Endothelial cell of umbilical vein (primary cell): ENCODE measurements at regions not wholly inside any gene's neighbourhood (a gene's known extent, or its start where the extent isn't known, plus 50 kb on each side); places are given as distances from the start of the nearest gene placed in this dataset.

Experiments used
- BruUV-seq: library from RNA; stranded (reverse); fragments of 400-500 nt; replicated peaks from 2 replicates; lab custom pipeline; 2021; lab: Mats Ljungman, UMichigan
- CTCF ChIA-PET: fragments of 300-600, 350-600 bp; sonication (Branson Sonifier 250); formaldehyde crosslinking; loops from one replicate; lab custom pipeline; 2021; ENCODE audit warnings: antibody characterized with exemption, inconsistent platforms; lab: Charles Lee
- POLR2A ChIA-PET: fragments of 300-600, 350-600 bp; sonication (Branson Sonifier 250); formaldehyde crosslinking; loops from one replicate; lab custom pipeline; 2021; ENCODE audit warnings: antibody characterized with exemption, inconsistent platforms; lab: Charles Lee
- DNase-seq: peaks from one replicate; pipeline ENCODE4 v3.0.0-alpha.2; 2011; ENCODE audit warnings: low read depth, low spot score
- FAIRE-seq: peaks from 2 replicates; lab custom pipeline; 2011; peaks lifted over from hg19 to GRCh38; lab: Jason Lieb, UNC
- H2AFZ ChIP-seq: 2 replicates; pipeline ENCODE4 v1.6.0; 2012; ENCODE audit warnings: low read depth, low read length, control low read depth, inconsistent platforms
- H3K27ac ChIP-seq: 2 replicates; pipeline ENCODE4 v1.5.1; 2011; ENCODE audit warnings: low read depth, mild to moderate bottlenecking, control low read depth, low read length, moderate library complexity; ENCODE audit not compliant: insufficient read depth
- H3K27me3 ChIP-seq, 2 experiments: 2 replicates each; pipeline versions ENCODE4 v1.6.0 to v1.6.1; 2011; ENCODE audit warnings: low read length in 2 of 2, mixed read lengths in 1 of 2; ENCODE audit not compliant: control insufficient read depth in 2 of 2, insufficient read depth in 2 of 2
- H3K36me3 ChIP-seq, 2 experiments: 2 replicates in 1 of 2; 3 replicates in 1 of 2; pipeline ENCODE4 v1.5.1; 2011; ENCODE audit warnings: low read length in 2 of 2, mild to moderate bottlenecking in 1 of 2, moderate library complexity in 1 of 2; ENCODE audit not compliant: control insufficient read depth in 2 of 2, insufficient read depth in 2 of 2; ENCODE audit errors: extremely low read depth in 1 of 2
- H3K4me1 ChIP-seq: 3 replicates; pipeline ENCODE4 v1.5.1; 2011; ENCODE audit warnings: mild to moderate bottlenecking, low read length; ENCODE audit not compliant: control insufficient read depth, insufficient read depth; ENCODE audit errors: extremely low read depth
- H3K4me2 ChIP-seq: 2 replicates; pipeline ENCODE4 v1.6.1; 2011; ENCODE audit warnings: low read length, control low read depth, mixed read lengths; ENCODE audit not compliant: insufficient read depth
- H3K4me3 ChIP-seq, 3 experiments: fragments of 200-600 bp in 1 of 3; sonication (generic), shearing (Covaris generic) in 1 of 3; replicated peaks in 1 of 3; 2 replicates each; pipeline ENCODE4 v1.5.1; 2011 to 2016; ENCODE audit warnings: control low read depth in 3 of 3, low read length in 3 of 3, mild to moderate bottlenecking in 2 of 3, inconsistent platforms in 1 of 3, low read depth in 1 of 3, moderate library complexity in 1 of 3; ENCODE audit not compliant: insufficient read depth in 1 of 3
- H3K79me2 ChIP-seq: 2 replicates; pipeline ENCODE4 v1.6.0; 2012; ENCODE audit warnings: low read length, inconsistent platforms; ENCODE audit not compliant: control insufficient read depth, insufficient read depth
- H3K9ac ChIP-seq: replicated peaks from 2 replicates; pipeline ENCODE3; 2011; ENCODE audit warnings: low read length, control low read depth; ENCODE audit not compliant: insufficient read depth; ENCODE audit errors: extremely low read depth
- H3K9me1 ChIP-seq: replicated peaks from 3 replicates; pipeline ENCODE4 v1.6.0; 2011; ENCODE audit warnings: mild to moderate bottlenecking, low read length; ENCODE audit not compliant: control insufficient read depth, insufficient read depth; ENCODE audit errors: extremely low read depth
- H3K9me3 ChIP-seq: replicated peaks from 2 replicates; pipeline ENCODE4 v1.5.1; 2012; ENCODE audit warnings: low read length, inconsistent platforms; ENCODE audit not compliant: control insufficient read depth, insufficient read depth
- H4K20me1 ChIP-seq: replicated peaks from 2 replicates; pipeline ENCODE3; 2011; ENCODE audit warnings: mild to moderate bottlenecking, low read length; ENCODE audit not compliant: control insufficient read depth, insufficient read depth; ENCODE audit errors: extremely low read depth
- FOS ChIP-seq: IDR thresholded peaks from 2 replicates; pipeline ENCODE4 v1.6.1; 2011; ENCODE audit warnings: mild to moderate bottlenecking, low read length, moderate library complexity, borderline replicate concordance; ENCODE audit not compliant: insufficient read depth
- GATA2 ChIP-seq: IDR thresholded peaks from 2 replicates; pipeline ENCODE4 v1.7.0; 2011; ENCODE audit warnings: low read depth, mild to moderate bottlenecking, moderate library complexity, mixed read lengths, low read length; ENCODE audit not compliant: insufficient read length, insufficient read depth
- JUN ChIP-seq: IDR thresholded peaks from 2 replicates; pipeline ENCODE4 v1.6.1; 2011; ENCODE audit warnings: borderline replicate concordance, low read depth; ENCODE audit not compliant: insufficient read length, insufficient read depth
- POLR2A ChIP-seq: IDR thresholded peaks from 2 replicates; pipeline ENCODE4 v1.6.1; 2012; ENCODE audit warnings: low read depth, mild to moderate bottlenecking, control low read depth, low read length
- dilution Hi-C: fragments of 300-500 bp; cut with MboI; formaldehyde crosslinking; loops from one replicate; pipeline ENCODE4 v1.15.0; 2019; ENCODE audit warnings: low sequenced_read_pairs; ENCODE audit not compliant: extremely low pct_ligation_motif_present
- intact Hi-C: fragments of 100-400 bp; cut with micrococcal nuclease; formaldehyde crosslinking; loops from one replicate; pipeline ENCODE4 v1.10.0; 2022
- TF ChIP-seq, protein P1 (sequence below), 2 donors: IDR thresholded peaks; 1 replicate in 1 of 2; 2 replicates in 1 of 2; pipeline ENCODE4 v1.5.1; 2011; ENCODE audit warnings: low read length in 2 of 2, mild to moderate bottlenecking in 2 of 2, moderate library complexity in 2 of 2, control low read depth in 1 of 2, inconsistent platforms in 1 of 2, low read depth in 1 of 2; ENCODE audit not compliant: insufficient read depth in 1 of 2; ENCODE audit errors: extremely low read depth in 1 of 2
- TF ChIP-seq, protein P2 (sequence below): IDR thresholded peaks from 2 replicates; pipeline ENCODE4 v1.6.1; 2011; ENCODE audit not compliant: insufficient read depth, insufficient read length

- ChIA-PET CTCF (no interaction called here), POLR2A (no interaction called here)
- Histone ChIP-seq H3K4me2 (no peak overlapping the region), H3K36me3 (no peaks in the 10 kb centered on the region), H3K27me3 (peaks cover 0 to 9% of the 10 kb centered on the region in 2 experiments), H2AFZ (no peak overlapping the region), H3K9me3 (no peaks in the 10 kb centered on the region), H3K9me1 (no peaks in the 10 kb centered on the region), H3K79me2 (no peaks in the 10 kb centered on the region), H4K20me1 (no peaks in the 10 kb centered on the region), H3K4me3 (no peak overlapping the region), H3K9ac (no peak overlapping the region), H3K4me1 (no peaks in the 10 kb centered on the region), H3K27ac (no peak overlapping the region)
- no TSS peak for BruUV-seq
- no peak for FAIRE-seq
- intact Hi-C loops: no loop called here
- TF ChIP-seq, protein P1, sequence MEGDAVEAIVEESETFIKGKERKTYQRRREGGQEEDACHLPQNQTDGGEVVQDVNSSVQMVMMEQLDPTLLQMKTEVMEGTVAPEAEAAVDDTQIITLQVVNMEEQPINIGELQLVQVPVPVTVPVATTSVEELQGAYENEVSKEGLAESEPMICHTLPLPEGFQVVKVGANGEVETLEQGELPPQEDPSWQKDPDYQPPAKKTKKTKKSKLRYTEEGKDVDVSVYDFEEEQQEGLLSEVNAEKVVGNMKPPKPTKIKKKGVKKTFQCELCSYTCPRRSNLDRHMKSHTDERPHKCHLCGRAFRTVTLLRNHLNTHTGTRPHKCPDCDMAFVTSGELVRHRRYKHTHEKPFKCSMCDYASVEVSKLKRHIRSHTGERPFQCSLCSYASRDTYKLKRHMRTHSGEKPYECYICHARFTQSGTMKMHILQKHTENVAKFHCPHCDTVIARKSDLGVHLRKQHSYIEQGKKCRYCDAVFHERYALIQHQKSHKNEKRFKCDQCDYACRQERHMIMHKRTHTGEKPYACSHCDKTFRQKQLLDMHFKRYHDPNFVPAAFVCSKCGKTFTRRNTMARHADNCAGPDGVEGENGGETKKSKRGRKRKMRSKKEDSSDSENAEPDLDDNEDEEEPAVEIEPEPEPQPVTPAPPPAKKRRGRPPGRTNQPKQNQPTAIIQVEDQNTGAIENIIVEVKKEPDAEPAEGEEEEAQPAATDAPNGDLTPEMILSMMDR (IDR thresholded peaks at IDR 0.05; ENCODE audit: extremely low read depth in 1 of 2, insufficient read depth in 1 of 2, low read depth in 1 of 2, low read length in 2 of 2): no peak
- TF ChIP-seq, protein P2, sequence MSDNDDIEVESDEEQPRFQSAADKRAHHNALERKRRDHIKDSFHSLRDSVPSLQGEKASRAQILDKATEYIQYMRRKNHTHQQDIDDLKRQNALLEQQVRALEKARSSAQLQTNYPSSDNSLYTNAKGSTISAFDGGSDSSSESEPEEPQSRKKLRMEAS: no peak
- TF ChIP-seq JUN: no peak
- TF ChIP-seq FOS: no peak
- TF ChIP-seq POLR2A: no peak
- no peak for TF ChIP-seq GATA2
- no peak for DNase-seq
- dilution Hi-C loops: no loop called here
These were observed 120.8 kb upstream of the CCDC196 start for GRCh38 chr14:66365388-66365787.
